ENCODE measurements at regions not wholly inside any gene's neighbourhood (a gene's known extent, or its start where the extent isn't known, plus 50 kb on each side); places are given as distances from the start of the nearest gene placed in this dataset.

GRCh38 chr6:19660123-19660910, 176.9 kb upstream of the ID4 start:
- no peak overlapping the region for H3K4me3 ChIP-seq
- WGBS, 2 donors, result 47 to 69% methylated on average over 2 of the region's 2 CpGs
- H3K27me3 ChIP-seq, result no peaks in the 10 kb centered on the region
- ATAC-seq (ENCODE audit: low FRiP score in 2 of 2), result no peak
- TF ChIP-seq EP300 (IDR thresholded peaks at IDR 0.05) (no peak), CTCF (IDR thresholded peaks at IDR 0.05) (no peak), POLR2A (IDR thresholded peaks at IDR 0.05) (no peak)
- no peaks in the 10 kb centered on the region for H3K36me3 ChIP-seq
- no peak overlapping the region for H3K27ac ChIP-seq
- DNase-seq, result no peak
- H3K4me1 ChIP-seq, result no peaks in the 10 kb centered on the region
- H3K9me3 ChIP-seq, result no peaks in the 10 kb centered on the region

GRCh38 chr6:19662911-19663310, 174.3 kb upstream of the ID4 start:
- no peaks in the 10 kb centered on the region for H3K9me3 ChIP-seq
- no peak overlapping the region for H3K27ac ChIP-seq
- 66 to 69% methylated on average over 3 of the region's 3 CpGs for WGBS, 2 donors
- no peak overlapping the region for H3K4me3 ChIP-seq
- TF ChIP-seq CTCF (IDR thresholded peaks at IDR 0.05), result no peak
- TF ChIP-seq POLR2A (IDR thresholded peaks at IDR 0.05), result no peak
- no peak for TF ChIP-seq POLR2AphosphoS5 (IDR thresholded peaks at IDR 0.05)
- ATAC-seq (ENCODE audit: low FRiP score in 2 of 2), result no peak
- no peaks in the 10 kb centered on the region for H3K4me1 ChIP-seq
- no peaks in the 10 kb centered on the region for H3K27me3 ChIP-seq
- H3K36me3 ChIP-seq, result no peaks in the 10 kb centered on the region
- DNase-seq, result no peak

- Histone ChIP-seq H3K9me3 (no peaks in the 10 kb centered on the region), H3K27me3 (no peaks in the 10 kb centered on the region), H3K36me3 (no peaks in the 10 kb centered on the region), H3K4me3 (no peak overlapping the region), H3K27ac (no peak overlapping the region), H3K4me1 (no peaks in the 10 kb centered on the region)
- DNase-seq (no peak), ATAC-seq (ENCODE audit: low FRiP score in 2 of 2) (no peak)
- WGBS, 2 donors, result 64 to 69% methylated on average over 6 of the region's 6 CpGs
- no peak for TF ChIP-seq EP300 (IDR thresholded peaks at IDR 0.05)
Measured at GRCh38 chr6:19663479-19663878, 173.7 kb upstream of the ID4 start.

- Histone ChIP-seq H3K27ac (no peak overlapping the region), H3K36me3 (no peaks in the 10 kb centered on the region), H3K4me3 (no peak overlapping the region), H3K9me3 (no peaks in the 10 kb centered on the region), H3K4me1 (no peaks in the 10 kb centered on the region), H3K27me3 (no peaks in the 10 kb centered on the region)
- WGBS, 2 donors, result 86 to 96% methylated on average over 7 of the region's 7 CpGs
- DNase-seq (no peak), ATAC-seq (ENCODE audit: low FRiP score in 2 of 2) (no peak)
- no peak for TF ChIP-seq POLR2A (IDR thresholded peaks at IDR 0.05)
- no peak for TF ChIP-seq POLR2AphosphoS5 (IDR thresholded peaks at IDR 0.05)
- no peak for TF ChIP-seq CTCF (IDR thresholded peaks at IDR 0.05)
Measured at GRCh38 chr6:19664050-19664449, 173.1 kb upstream of the ID4 start.

- 98% methylated on average over 2 of the region's 2 CpGs for WGBS, 2 donors
- Histone ChIP-seq H3K27me3 (no peaks in the 10 kb centered on the region), H3K27ac (no peak overlapping the region), H3K4me3 (no peak overlapping the region), H3K36me3 (no peaks in the 10 kb centered on the region), H3K4me1 (no peaks in the 10 kb centered on the region), H3K9me3 (no peaks in the 10 kb centered on the region)
- DNase-seq, result no peak
- ATAC-seq (ENCODE audit: low FRiP score in 2 of 2), result no peak
- TF ChIP-seq POLR2A (IDR thresholded peaks at IDR 0.05) (no peak), EP300 (IDR thresholded peaks at IDR 0.05) (no peak), CTCF (IDR thresholded peaks at IDR 0.05) (no peak), POLR2AphosphoS5 (IDR thresholded peaks at IDR 0.05) (no peak)
Measured at GRCh38 chr6:19664878-19665612, 172.1 kb upstream of the ID4 start.

Measured in upper lobe of left lung (tissue), 6 donors.